ENCODE measurements at regions not wholly inside any gene's neighbourhood (a gene's known extent, or its start where the extent isn't known, plus 50 kb on each side); places are given as distances from the start of the nearest gene placed in this dataset.

DNA sequence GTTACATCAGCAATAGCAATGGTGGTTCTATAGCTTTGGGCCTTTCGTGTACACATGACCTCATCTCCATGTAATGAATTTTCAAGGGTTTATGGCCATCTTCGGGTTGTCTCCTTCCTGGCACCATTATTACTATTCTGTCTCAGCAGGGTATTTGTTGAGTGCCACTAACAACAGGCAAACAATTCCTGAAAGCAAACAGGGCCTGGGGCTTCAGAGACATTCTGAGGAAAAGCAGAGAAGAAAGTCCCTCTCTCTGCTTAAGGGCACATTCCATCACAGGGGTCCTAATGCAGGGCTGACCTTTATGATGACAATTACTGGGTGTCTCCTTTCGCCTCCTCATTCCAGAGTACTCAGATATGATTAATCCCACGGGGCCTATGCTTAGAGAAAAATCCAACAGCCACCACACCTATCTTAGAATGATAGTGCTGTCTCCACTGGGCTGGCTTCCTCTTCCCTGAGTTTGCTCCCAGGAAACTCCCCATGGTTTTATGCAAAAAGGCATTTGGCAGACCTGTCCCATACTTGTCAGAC lies 540.2 kb upstream of the ZNF462 start:
- no peak for DNase-seq

GRCh38 chr9:106324053-106324585 lies 538.8 kb upstream of the ZNF462 start:
- DNase-seq = no peak

DNA sequence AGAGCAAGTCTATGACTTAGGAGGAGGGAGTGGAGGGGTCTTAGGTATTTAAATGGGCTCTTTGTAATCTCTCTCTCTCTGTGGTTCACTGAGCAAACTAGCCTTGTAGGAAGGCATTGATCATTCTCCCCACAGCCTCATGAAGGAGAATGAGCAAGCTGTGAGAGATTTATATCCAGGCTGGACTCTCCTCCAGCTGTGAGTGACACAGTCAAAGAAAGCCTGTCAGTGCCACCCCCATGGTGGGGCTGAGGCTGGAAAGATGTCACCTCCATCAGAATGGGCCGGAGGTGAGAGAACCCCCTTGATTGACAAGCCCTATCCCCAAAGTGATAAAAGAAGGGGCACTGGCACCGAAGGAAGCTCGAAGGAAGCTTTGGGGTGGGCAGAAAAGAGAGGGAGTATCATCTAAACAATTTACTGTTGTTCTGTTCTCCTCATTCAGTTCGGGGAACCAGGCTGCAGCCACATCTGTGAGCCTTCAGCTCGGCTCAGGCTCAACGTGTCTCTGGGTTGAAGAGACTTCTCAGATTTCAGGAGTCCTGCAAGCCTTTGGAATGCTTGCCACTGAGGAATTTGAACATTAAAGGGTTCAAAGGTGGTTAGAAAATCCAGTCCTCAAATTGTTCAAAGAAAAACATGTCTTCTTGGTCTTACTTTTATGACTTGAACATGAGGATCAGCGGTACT lies 538.2 kb upstream of the ZNF462 start:
- DNase-seq = no peak

GRCh38 chr9:106326493-106326892 lies 536.5 kb upstream of the ZNF462 start:
- DNase-seq = no peak

- DNase-seq = no peak
These were observed 529.5 kb upstream of the ZNF462 start for GRCh38 chr9:106333481-106333880.

GRCh38 chr9:106334081-106334480 lies 528.9 kb upstream of the ZNF462 start:
- DNase-seq = no peak

DNA sequence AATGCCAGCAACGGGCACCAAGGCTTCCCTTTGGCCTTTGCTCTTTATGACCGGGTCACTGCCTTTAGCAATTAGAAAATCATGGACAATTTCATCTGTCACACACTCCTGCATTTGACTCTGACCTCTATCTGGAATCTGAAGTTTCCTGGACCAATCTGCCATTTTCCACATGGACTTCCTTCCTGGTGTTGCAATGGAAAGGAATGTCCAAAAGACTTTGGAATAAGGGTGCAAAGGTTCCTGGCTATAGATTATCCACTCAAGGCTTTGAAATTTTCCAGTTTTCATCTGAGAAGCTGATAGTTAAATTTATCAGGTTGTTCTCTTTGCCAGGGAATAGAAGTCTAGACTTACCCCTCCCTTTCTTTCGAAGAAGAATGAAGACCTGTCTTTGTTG lies 523.1 kb upstream of the ZNF462 start:
- no peak for DNase-seq

DNA sequence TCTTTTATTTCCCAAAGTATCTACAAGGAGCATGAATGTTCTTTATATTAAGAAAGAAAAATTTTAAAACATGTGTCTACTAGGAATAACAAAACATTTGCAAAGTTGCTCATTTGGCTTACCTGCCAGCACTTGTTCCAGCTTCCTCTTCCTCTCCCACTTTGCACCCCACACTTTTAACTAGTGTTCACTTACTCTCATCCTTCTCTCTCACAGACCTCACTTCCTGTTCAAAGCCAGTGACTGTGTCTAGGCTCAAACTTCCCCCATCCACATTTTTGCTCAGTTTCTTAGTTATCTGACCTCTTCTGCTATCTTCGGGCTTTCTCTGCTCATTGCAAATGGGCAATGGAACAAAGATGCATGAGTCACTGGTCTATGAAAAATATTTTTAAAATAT lies 512.2 kb upstream of the ZNF462 start:
- DNase-seq = no peak

DNA sequence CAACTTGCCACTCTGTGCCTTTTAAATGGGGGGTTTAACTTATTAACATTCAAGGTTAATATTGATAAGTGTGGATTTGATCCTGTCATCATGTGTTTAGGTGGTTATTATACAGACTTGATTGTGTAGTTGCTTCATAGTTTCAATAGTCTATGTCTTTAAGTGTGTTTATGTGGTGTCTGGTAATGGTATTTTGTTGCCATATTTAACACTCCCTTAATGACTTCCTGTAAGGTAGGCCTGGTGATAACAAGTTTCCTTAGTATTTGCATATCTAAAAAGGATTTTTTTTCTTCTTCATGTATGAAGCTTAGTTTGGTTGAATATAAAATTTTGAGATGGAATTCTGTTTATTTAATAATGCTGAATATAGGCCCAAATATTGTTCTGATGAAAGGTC lies 506.0 kb upstream of the ZNF462 start:
- no peak for DNase-seq

DNA sequence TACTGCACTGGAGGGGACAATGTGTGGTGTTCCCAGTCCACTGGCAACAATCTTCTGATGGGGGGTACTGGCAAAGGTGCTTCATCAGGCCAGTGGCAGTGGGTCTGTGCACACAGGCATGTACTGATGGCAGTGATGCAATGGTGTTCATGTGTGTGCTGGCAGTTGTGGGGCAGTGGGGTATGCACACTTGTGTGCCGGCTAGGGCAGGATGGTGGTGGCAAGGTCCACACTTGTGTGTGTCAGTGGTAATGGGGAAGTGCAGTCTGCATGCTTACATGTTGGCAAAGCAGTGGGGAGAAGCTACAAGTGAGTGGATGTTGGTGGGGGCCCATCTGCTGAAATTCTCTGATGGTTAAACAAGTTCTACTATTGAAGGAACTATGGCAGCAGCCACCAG lies 504.6 kb upstream of the ZNF462 start:
- DNase-seq = no peak

- DNase-seq = no peak
These were observed 486.3 kb upstream of the ZNF462 start for GRCh38 chr9:106376689-106377088.

- DNase-seq = no peak
These were observed 479.9 kb upstream of the ZNF462 start for GRCh38 chr9:106383072-106383471.

- DNase-seq = no peak
These were observed 475.0 kb upstream of the ZNF462 start for GRCh38 chr9:106387965-106388364.

DNA sequence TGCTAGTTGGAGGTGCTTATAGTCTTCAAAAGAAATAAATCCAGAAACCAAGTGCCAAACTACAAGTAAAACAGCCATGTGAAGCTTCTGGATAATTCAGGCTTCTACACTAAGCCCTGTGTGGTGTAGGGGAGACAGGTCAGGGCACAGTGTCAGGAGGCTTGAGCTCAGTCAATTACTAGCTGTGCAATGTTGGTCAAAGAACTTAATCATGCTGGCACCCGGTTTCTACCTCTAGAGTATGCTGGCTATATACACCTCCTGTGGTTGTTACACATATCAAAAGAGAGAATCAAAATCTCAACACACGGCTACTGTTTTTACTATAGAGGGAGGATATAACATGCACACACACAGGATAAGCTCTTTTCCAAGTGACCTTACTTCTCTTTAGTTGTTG lies 469.7 kb upstream of the ZNF462 start:
- DNase-seq = no peak

GRCh38 chr9:106400170-106400569 lies 462.8 kb upstream of the ZNF462 start:
- DNase-seq = no peak

GRCh38 chr9:106400950-106401349 lies 462.0 kb upstream of the ZNF462 start:
- no peak for DNase-seq

- no peak for DNase-seq
These were observed 459.9 kb upstream of the ZNF462 start for GRCh38 chr9:106403081-106403480.

GRCh38 chr9:106404137-106404536 lies 458.8 kb upstream of the ZNF462 start:
- no peak for DNase-seq

GRCh38 chr9:106405871-106406435 lies 457.0 kb upstream of the ZNF462 start:
- DNase-seq = no peak

GRCh38 chr9:106414042-106414441 lies 448.9 kb upstream of the ZNF462 start:
- DNase-seq = no peak

- DNase-seq = no peak
These were observed 445.3 kb upstream of the ZNF462 start for GRCh38 chr9:106417685-106418084.

- no peak for DNase-seq
These were observed 443.1 kb upstream of the ZNF462 start for GRCh38 chr9:106419829-106420228.

GRCh38 chr9:106420511-106420944 lies 442.4 kb upstream of the ZNF462 start:
- no peak for DNase-seq

DNA sequence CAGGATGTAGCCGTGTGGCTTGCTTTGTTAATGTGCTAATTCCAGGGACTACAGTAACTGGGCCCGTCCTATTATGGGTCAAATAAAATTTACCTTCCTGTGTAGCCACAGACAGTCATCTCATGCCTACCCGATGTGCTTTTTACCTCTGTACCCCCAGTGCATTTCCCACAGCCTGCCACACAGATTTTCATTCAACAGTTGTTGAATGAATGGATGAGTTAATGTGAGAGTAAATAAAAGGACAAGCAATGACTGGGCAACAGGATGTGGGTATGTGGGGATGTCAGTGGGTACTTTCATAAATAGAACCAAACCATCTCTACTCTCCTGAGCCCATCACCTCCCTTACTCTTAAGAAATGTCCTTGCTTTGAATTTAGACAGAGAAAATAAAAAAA lies 441.2 kb upstream of the ZNF462 start:
- DNase-seq = no peak

All from muscle of arm (tissue), 1 donor.